Upper lobe of right lung (tissue), 1 donor: ENCODE measurements at regions not wholly inside any gene's neighbourhood (a gene's known extent, or its start where the extent isn't known, plus 50 kb on each side); places are given as distances from the start of the nearest gene placed in this dataset.

Experiments used
- ATAC-seq: fragments of 200-7000 bp; cut with Tn5 transposase; one replicate; pipeline ENCODE4 v1.9.1; 2020; ENCODE audit warnings: mild to moderate bottlenecking, moderate library complexity
- DNase-seq: peaks from one replicate; pipeline ENCODE4 v3.0.0-alpha.2; 2020
- H3K27ac ChIP-seq: fragments of 200-600 bp; one replicate; pipeline ENCODE4 v1.8.0; 2022
- H3K27me3 ChIP-seq: fragments of 200-600 bp; one replicate; pipeline ENCODE4 v1.8.0; 2022; ENCODE audit warnings: mild to moderate bottlenecking
- H3K36me3 ChIP-seq: fragments of 200-600 bp; one replicate; pipeline ENCODE4 v1.8.0; 2022
- H3K4me1 ChIP-seq: fragments of 200-600 bp; one replicate; pipeline ENCODE4 v1.8.0; 2022
- H3K4me3 ChIP-seq: fragments of 200-600 bp; one replicate; pipeline ENCODE4 v1.8.0; 2022; ENCODE audit warnings: mild to moderate bottlenecking
- H3K9me3 ChIP-seq: fragments of 200-600 bp; one replicate; pipeline ENCODE4 v1.8.0; 2022
- CTCF ChIP-seq: fragments of 200-600 bp; IDR thresholded peaks from one replicate; pipeline ENCODE4 v1.8.0; 2022; ENCODE audit warnings: antibody characterized with exemption
- intact Hi-C: fragments of 100-400 bp; cut with DNase I; formaldehyde crosslinking; loops from one replicate; pipeline ENCODE4 v1.11.0; 2022
- donor health status: DM: no; HTN: yes; CAD: no; lungs with severe emphysema.

GRCh38 chr4:8790749-8791148 lies 80.9 kb downstream of the HMX1 start:
- H3K9me3 ChIP-seq, result no peaks in the 10 kb centered on the region
- H3K27me3 ChIP-seq, result no peaks in the 10 kb centered on the region
- intact Hi-C loops, result no loop called here
- no peak overlapping the region for H3K4me3 ChIP-seq
- DNase-seq (no peak), ATAC-seq (no peak)
- no peak for TF ChIP-seq CTCF
- no peaks in the 10 kb centered on the region for H3K36me3 ChIP-seq
- no peak overlapping the region for H3K27ac ChIP-seq
- no peaks in the 10 kb centered on the region for H3K4me1 ChIP-seq

- DNase-seq (no peak), ATAC-seq (no peak)
- Histone ChIP-seq H3K4me3 (no peak overlapping the region), H3K4me1 (no peaks in the 10 kb centered on the region), H3K9me3 (no peaks in the 10 kb centered on the region), H3K36me3 (no peaks in the 10 kb centered on the region), H3K27ac (no peak overlapping the region), H3K27me3 (no peaks in the 10 kb centered on the region)
- no peak for TF ChIP-seq CTCF
- intact Hi-C loops, result no loop called here
Observed at GRCh38 chr4:8788174-8788573, 83.5 kb downstream of the HMX1 start.

- Histone ChIP-seq H3K9me3 (no peaks in the 10 kb centered on the region), H3K27ac (no peak overlapping the region), H3K36me3 (no peaks in the 10 kb centered on the region), H3K4me1 (no peaks in the 10 kb centered on the region), H3K27me3 (no peaks in the 10 kb centered on the region), H3K4me3 (no peak overlapping the region)
- ATAC-seq (no peak), DNase-seq (no peak)
- intact Hi-C loops, result no loop called here
- no peak for TF ChIP-seq CTCF
Observed at GRCh38 chr4:8786166-8786565, 85.5 kb downstream of the HMX1 start.

- no peaks in the 10 kb centered on the region for H3K4me1 ChIP-seq
- H3K4me3 ChIP-seq, result no peak overlapping the region
- ATAC-seq (no peak), DNase-seq (no peak)
- intact Hi-C loops, result no loop called here
- no peak for TF ChIP-seq CTCF
- H3K9me3 ChIP-seq, result no peaks in the 10 kb centered on the region
- H3K27ac ChIP-seq, result no peak overlapping the region
- H3K27me3 ChIP-seq, result no peaks in the 10 kb centered on the region
- H3K36me3 ChIP-seq, result no peaks in the 10 kb centered on the region
Observed at GRCh38 chr4:8785656-8786142, 85.9 kb downstream of the HMX1 start.

- Histone ChIP-seq H3K27ac (no peak overlapping the region), H3K9me3 (no peaks in the 10 kb centered on the region), H3K4me1 (no peaks in the 10 kb centered on the region), H3K27me3 (no peaks in the 10 kb centered on the region), H3K36me3 (no peaks in the 10 kb centered on the region), H3K4me3 (no peak overlapping the region)
- no peak for DNase-seq
- intact Hi-C loops, result no loop called here
- no peak for ATAC-seq
- no peak for TF ChIP-seq CTCF
Observed at GRCh38 chr4:8783736-8784135, 87.9 kb downstream of the HMX1 start.

GRCh38 chr4:8782135-8782534 lies 89.5 kb downstream of the HMX1 start:
- Histone ChIP-seq H3K9me3 (no peaks in the 10 kb centered on the region), H3K4me3 (no peak overlapping the region), H3K27ac (no peak overlapping the region), H3K4me1 (no peaks in the 10 kb centered on the region), H3K36me3 (no peaks in the 10 kb centered on the region), H3K27me3 (no peaks in the 10 kb centered on the region)
- intact Hi-C loops, result no loop called here
- no peak for ATAC-seq
- no peak for TF ChIP-seq CTCF
- no peak for DNase-seq
